RWPE2 (cell line): ENCODE measurements at regions not wholly inside any gene's neighbourhood (a gene's known extent, or its start where the extent isn't known, plus 50 kb on each side); places are given as distances from the start of the nearest gene placed in this dataset.

Experiments used
- ATAC-seq: fragments of 200-7000 bp; cut with Tn5 transposase; 3 replicates; pipeline ENCODE4 v1.9.1; 2021; ENCODE audit warnings: low read depth
- DNase-seq: peaks from one replicate; pipeline ENCODE4 v3.0.0-alpha.2; 2020; ENCODE audit warnings: low spot score
- H3K27ac ChIP-seq: fragments of 450-650 bp; 2 replicates; pipeline ENCODE4 v1.5.1; 2017; ENCODE audit warnings: mild to moderate bottlenecking; ENCODE audit not compliant: poor library complexity, severe bottlenecking
- H3K27me3 ChIP-seq: fragments of 250-450 bp; sonication (Bioruptor Pico); 2 replicates; pipeline ENCODE4 v1.5.1; 2021; ENCODE audit warnings: mild to moderate bottlenecking, moderate library complexity; ENCODE audit not compliant: insufficient read depth, poor library complexity, severe bottlenecking
- H3K36me3 ChIP-seq: fragments of 250-450 bp; sonication (Bioruptor Pico); 2 replicates; pipeline ENCODE4 v1.5.1; 2020; ENCODE audit warnings: low read depth, mild to moderate bottlenecking, moderate library complexity
- H3K4me1 ChIP-seq: fragments of 250-450 bp; sonication (Bioruptor Pico); 2 replicates; pipeline ENCODE4 v1.5.1; 2021; ENCODE audit warnings: mild to moderate bottlenecking, moderate library complexity; ENCODE audit not compliant: insufficient read depth, poor library complexity, severe bottlenecking
- H3K4me3 ChIP-seq: fragments of 250-450 bp; sonication (Bioruptor Pico); 2 replicates; pipeline ENCODE4 v1.5.1; 2021; ENCODE audit warnings: mild to moderate bottlenecking, moderate library complexity; ENCODE audit not compliant: severe bottlenecking
- H3K9me3 ChIP-seq: fragments of 250-450 bp; sonication (Bioruptor Pico); 2 replicates; pipeline ENCODE4 v1.5.1; 2021; ENCODE audit warnings: mild to moderate bottlenecking, moderate library complexity; ENCODE audit not compliant: severe bottlenecking
- TF ChIP-seq, protein P1 (sequence below): fragments of 450-650 bp; IDR thresholded peaks from one replicate; pipeline ENCODE4 v1.5.1; 2017; ENCODE audit warnings: mild to moderate bottlenecking, moderate library complexity; ENCODE audit not compliant: poor library complexity, severe bottlenecking

DNA sequence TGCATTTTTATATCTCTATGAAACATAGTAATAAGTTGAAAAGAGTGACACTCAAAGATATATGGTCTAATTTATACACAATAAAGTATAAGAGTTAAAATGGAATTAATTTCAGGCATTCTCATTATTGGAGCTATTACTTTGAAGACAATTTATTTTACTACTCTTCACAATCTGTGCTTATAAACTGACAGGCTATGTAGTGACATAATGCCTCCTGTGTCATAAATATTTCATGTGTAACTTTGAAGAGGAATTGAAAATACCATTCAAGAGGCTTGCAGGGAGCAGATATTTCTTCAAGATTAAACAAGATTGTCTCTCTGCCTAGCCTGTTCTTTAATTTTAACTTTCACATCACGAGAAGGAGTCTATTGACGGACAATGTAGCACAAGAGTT, 1881.5 kb upstream of the PCDH20 start:
- H3K9me3 ChIP-seq = no peaks in the 10 kb centered on the region
- H3K4me1 ChIP-seq = no peaks in the 10 kb centered on the region
- H3K36me3 ChIP-seq = no peaks in the 10 kb centered on the region
- ATAC-seq (no peak), DNase-seq (no peak)
- TF ChIP-seq, protein P1, sequence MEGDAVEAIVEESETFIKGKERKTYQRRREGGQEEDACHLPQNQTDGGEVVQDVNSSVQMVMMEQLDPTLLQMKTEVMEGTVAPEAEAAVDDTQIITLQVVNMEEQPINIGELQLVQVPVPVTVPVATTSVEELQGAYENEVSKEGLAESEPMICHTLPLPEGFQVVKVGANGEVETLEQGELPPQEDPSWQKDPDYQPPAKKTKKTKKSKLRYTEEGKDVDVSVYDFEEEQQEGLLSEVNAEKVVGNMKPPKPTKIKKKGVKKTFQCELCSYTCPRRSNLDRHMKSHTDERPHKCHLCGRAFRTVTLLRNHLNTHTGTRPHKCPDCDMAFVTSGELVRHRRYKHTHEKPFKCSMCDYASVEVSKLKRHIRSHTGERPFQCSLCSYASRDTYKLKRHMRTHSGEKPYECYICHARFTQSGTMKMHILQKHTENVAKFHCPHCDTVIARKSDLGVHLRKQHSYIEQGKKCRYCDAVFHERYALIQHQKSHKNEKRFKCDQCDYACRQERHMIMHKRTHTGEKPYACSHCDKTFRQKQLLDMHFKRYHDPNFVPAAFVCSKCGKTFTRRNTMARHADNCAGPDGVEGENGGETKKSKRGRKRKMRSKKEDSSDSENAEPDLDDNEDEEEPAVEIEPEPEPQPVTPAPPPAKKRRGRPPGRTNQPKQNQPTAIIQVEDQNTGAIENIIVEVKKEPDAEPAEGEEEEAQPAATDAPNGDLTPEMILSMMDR = no peak
- no peak overlapping the region for H3K4me3 ChIP-seq
- no peak overlapping the region for H3K27ac ChIP-seq
- no peaks in the 10 kb centered on the region for H3K27me3 ChIP-seq

DNA sequence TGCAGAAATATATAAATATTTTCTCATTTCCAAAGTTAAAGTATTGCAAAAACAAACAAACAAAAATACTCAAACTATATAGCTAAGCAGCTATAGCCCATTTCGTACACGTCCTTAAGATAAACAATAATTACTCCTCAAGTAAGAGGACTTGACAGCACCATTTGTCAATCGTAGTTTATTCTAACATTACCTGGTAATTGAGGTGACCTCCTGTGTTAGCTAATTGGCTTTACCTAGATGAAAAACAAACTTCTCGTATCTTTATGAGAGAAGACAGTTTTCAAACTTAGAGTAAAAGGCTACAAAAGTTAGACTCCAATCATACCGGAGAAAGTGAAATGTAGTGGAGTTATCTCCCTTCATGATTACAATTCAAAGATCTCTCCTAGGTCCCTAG, 1876.1 kb upstream of the PCDH20 start:
- ATAC-seq (no peak), DNase-seq (no peak)
- TF ChIP-seq, protein P1 = no peak

DNA sequence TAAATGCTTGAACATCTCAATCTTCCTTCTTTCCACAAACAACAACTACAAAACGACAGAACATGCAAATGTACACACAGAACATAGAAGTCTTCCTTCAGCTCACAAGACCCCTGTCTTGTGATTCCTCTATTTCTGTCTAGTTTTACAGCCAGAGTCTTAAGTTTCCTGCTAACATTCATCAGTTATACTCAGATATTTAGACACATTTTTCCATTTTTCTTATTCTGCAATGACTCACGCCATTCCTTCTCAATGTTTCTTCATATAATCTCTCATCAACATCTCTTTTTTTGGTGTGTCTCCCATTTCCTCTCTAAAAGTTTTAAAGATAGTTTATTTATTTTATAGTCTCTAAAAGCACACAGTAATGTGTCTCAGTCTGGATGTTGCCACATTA, 1872.9 kb upstream of the PCDH20 start:
- no peaks in the 10 kb centered on the region for H3K4me1 ChIP-seq
- H3K36me3 ChIP-seq = no peaks in the 10 kb centered on the region
- DNase-seq (no peak), ATAC-seq (no peak)
- no peaks in the 10 kb centered on the region for H3K27me3 ChIP-seq
- TF ChIP-seq, protein P1 = no peak
- no peak overlapping the region for H3K27ac ChIP-seq
- no peak overlapping the region for H3K4me3 ChIP-seq
- no peaks in the 10 kb centered on the region for H3K9me3 ChIP-seq

More for the DNA sequence above, 1876.1 kb upstream of the PCDH20 start:
- no peak overlapping the region for H3K27ac ChIP-seq
- H3K4me1 ChIP-seq = no peaks in the 10 kb centered on the region
- H3K27me3 ChIP-seq = no peaks in the 10 kb centered on the region
- H3K9me3 ChIP-seq = no peaks in the 10 kb centered on the region
- no peak overlapping the region for H3K4me3 ChIP-seq
- no peaks in the 10 kb centered on the region for H3K36me3 ChIP-seq

DNA sequence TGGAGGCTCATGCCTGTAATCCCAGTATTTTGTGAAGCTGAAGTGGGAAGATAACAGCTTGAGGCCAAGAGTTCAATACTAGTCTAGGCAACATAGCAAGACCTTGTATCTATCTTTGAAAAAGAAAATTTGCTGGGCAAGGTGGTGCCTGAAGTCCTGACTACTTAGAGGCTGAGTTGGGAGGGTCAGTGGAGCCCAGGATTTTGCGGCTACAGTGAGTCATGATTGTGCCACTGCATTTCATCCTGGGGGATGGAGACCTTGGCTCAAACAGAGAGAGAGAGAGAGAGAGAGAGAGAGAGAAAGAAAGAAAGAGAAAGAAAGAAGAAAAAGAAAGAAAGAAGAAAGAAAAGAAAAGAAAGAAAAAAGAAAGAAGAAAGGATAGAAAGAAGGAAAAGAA, 1872.3 kb upstream of the PCDH20 start:
- Histone ChIP-seq H3K36me3 (no peaks in the 10 kb centered on the region), H3K4me1 (no peaks in the 10 kb centered on the region), H3K27me3 (no peaks in the 10 kb centered on the region), H3K9me3 (no peaks in the 10 kb centered on the region), H3K4me3 (no peak overlapping the region), H3K27ac (no peak overlapping the region)
- DNase-seq (no peak), ATAC-seq (no peak)
- TF ChIP-seq, protein P1 = no peak

DNA sequence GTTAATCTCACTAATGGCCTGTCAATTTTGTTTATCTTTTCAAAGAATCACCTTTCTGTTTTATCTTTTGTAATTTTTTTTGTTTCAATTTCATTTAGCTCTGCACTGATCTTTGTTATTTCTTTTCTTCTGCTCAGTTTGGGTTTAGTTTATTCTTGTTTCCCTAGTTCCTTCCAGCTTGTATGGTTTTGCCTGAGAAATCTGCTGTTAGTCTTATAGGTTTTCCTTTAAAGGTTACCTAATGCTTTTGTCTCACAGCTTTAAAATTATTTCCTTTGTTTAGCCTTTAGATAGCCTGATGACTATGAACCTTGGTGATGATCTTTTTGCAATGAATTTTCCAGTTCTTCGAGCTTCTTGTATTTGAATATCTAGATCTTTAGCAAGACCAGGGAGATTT, 1869.8 kb upstream of the PCDH20 start:
- Histone ChIP-seq H3K36me3 (no peaks in the 10 kb centered on the region), H3K4me1 (no peaks in the 10 kb centered on the region), H3K9me3 (no peaks in the 10 kb centered on the region), H3K4me3 (no peak overlapping the region), H3K27me3 (no peaks in the 10 kb centered on the region), H3K27ac (no peak overlapping the region)
- TF ChIP-seq, protein P1 = no peak
- no peak for DNase-seq
- ATAC-seq = no peak
